Urinary bladder (tissue), 3 donors: ENCODE measurements at regions not wholly inside any gene's neighbourhood (a gene's known extent, or its start where the extent isn't known, plus 50 kb on each side); places are given as distances from the start of the nearest gene placed in this dataset.

ENCODE experiments used
- DNase-seq: peaks from one replicate; pipeline ENCODE4 v3.0.0-alpha.2; 2015; ENCODE audit errors: extremely low spot score
- H3K27ac ChIP-seq: one replicate; pipeline ENCODE4 v1.5.1; 2013; ENCODE audit warnings: low read depth, mild to moderate bottlenecking, moderate library complexity
- H3K36me3 ChIP-seq: one replicate; pipeline ENCODE4 v1.6.1; 2013; ENCODE audit warnings: mild to moderate bottlenecking, moderate library complexity; ENCODE audit not compliant: insufficient read depth
- H3K4me1 ChIP-seq: one replicate; pipeline ENCODE4 v1.6.1; 2013; ENCODE audit warnings: mild to moderate bottlenecking, moderate library complexity; ENCODE audit not compliant: insufficient read depth
- H3K4me3 ChIP-seq: one replicate; pipeline ENCODE4 v1.5.1; 2013; ENCODE audit warnings: low read depth, low read length
- WGBS: extraction: QIAGEN DNeasy Blood & Tissue Kit; methylation state at CpG from one replicate; pipeline ENCODE4 v1.1.7; 2013; 5-methylcytosine and 5-hydroxymethylcytosine counted together
- donor health status: healthy with polysubstance abuse.
- donor health status: healthy.

DNA sequence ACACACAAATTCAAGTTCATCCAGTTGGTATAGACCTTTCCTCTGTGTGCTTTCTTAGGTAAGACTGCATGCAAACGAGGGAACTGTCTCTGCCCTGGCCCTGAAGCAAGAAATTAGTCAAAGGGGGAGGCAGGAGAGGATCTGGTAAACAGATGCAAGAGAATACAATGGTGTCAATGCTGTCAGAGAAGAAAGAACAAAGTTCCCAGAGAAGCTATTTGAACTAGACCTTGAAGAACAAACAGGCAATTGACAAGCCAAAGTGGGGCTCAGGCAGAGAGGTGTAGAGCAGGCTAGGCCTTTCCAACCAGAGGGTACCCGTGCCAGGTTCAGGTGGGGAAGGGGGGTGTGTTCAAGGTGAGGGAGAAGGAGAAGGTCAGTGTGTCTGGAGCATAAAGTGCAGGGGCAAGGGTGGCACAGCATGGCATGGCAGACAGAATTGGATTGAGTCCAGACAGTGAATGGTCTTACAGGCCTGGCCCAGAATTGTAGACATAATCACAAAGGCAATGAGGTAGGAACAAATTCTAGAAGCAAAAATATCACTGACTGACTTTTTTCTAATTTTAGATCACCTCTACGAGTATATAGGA lies 95.0 kb upstream of the STARD13 start:
- no peak overlapping the region for H3K27ac ChIP-seq
- DNase-seq: no peak
- H3K4me3 ChIP-seq: no peak overlapping the region
- no peaks in the 10 kb centered on the region for H3K4me1 ChIP-seq
- WGBS: 93% methylated on average over 3 of the region's 3 CpGs
- H3K36me3 ChIP-seq: no peaks in the 10 kb centered on the region

DNA sequence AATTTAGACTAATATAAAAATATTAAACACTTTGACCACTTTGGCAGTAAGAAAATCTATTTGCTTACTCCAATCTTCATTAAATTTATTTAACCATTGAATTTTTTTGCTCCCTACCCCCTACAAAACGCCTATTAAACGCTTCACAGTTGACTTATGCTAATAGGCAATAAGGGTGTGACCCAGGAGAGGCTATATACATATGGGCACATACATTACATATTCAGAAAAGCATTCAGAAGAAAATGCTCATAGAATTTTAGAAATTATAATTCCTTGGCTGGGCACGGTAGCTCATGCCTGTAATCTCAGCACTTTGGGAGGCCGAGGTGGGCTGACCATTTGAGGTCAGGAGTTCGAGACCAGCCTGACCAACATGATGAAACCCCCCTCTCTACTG lies 95.6 kb upstream of the STARD13 start:
- 95% methylated on average over 5 of the region's 5 CpGs for WGBS
- Histone ChIP-seq H3K4me3 (no peak overlapping the region), H3K4me1 (no peaks in the 10 kb centered on the region), H3K36me3 (no peaks in the 10 kb centered on the region), H3K27ac (no peak overlapping the region)
- no peak for DNase-seq

DNA sequence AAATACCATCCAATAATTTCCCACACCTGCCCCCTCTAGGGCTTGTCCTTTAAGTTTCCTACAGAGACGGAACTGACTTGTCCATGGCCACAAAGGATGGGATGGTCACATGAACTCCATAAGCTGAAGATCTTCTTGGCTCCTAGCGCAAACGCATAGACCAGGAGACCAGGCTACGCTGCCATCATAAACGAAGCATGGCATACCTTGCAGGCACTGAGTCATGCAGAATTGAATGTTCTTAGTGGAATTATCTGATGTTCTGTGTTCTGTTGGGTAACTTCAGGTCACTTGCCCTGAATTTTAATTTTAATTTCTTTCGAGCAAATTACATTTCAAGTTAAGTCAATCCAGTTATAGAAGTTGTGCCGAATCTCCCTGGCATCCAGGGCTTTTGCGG lies 96.4 kb upstream of the STARD13 start:
- Histone ChIP-seq H3K4me1 (no peaks in the 10 kb centered on the region), H3K27ac (no peak overlapping the region), H3K4me3 (no peak overlapping the region), H3K36me3 (no peaks in the 10 kb centered on the region)
- no peak for DNase-seq
- 96% methylated on average over 8 of the region's 8 CpGs for WGBS

DNA sequence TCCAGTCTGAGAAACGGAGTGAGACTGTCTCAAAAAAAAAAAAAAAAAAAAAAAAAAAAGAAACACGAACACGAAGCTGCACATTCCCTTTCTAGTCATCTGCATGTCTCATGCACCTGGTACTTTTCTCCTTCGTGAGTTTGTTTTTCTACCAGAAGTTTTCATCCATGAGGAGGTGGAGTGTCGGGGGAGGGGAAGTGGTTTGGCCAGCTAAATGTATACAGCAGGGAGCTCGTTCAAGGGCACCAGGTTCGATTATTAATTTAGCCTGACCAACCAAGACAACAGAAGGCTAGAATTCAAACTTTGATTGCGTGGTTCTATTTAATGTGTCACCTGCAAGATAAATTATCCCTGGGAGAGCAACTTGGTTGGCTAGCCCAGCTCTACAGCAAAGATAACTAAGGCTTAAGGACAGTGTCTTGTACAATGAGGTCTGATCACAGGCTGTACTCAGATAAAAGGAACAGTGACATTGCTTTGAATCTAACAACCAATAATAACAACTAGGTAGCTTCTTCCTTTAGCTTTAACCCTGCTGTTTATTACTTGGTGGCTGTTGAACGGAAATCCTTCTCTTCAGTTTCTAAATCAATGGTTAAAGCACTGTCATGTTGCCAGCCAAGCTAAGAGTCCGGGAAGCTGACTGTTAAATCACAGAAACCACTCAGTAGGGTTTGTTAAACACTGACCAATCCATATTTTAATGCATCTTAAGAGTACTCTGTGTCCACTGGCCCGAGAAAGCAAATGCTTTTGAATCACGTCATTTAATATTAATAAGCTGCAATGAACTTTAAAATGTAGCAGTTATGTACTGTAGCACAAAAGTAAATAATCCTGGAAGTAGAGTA lies 98.4 kb upstream of the STARD13 start:
- H3K27ac ChIP-seq: no peak overlapping the region
- H3K36me3 ChIP-seq: no peaks in the 10 kb centered on the region
- WGBS: 69% methylated on average over 12 of the region's 12 CpGs
- no peaks in the 10 kb centered on the region for H3K4me1 ChIP-seq
- H3K4me3 ChIP-seq: no peak overlapping the region
- no peak for DNase-seq

DNA sequence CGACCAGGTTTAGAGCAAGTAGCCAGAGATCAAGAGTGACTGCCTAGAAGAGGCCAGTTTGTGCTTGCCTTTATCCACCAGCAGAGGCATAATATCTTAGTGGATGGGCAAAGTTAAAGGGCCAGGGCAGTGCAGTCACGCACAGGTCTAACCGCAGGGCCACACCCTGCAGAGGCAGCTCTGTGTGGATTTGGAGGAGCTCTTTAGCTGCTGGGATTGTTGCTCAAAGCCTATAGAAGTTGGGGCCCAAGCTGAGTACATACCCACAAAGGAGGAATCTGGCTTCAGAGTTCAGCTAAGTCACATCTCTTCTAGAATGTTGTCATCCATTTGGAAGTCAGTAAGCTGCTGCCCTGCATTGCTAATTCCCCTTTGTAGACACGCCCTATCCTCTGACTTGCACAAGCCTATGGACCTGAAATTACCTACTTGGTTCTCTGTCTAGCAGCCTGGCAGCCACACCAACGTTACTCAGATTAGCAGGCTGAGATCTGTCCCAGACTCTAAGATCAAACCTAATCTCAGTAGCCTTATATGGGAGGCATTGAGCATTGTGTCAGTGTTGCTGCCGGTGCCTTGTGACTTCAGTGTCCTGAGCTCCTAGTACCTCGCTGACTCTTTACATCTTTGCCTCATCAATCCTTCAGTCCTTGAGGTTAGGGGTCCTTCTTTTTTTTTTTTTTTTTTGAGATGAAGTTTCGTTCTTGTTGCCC lies 102.9 kb upstream of the STARD13 start:
- H3K27ac ChIP-seq: no peak overlapping the region
- no peak for DNase-seq
- no peaks in the 10 kb centered on the region for H3K36me3 ChIP-seq
- H3K4me3 ChIP-seq: no peak overlapping the region
- whole genome bisulfite sequencing: 78% methylated on average over 8 of the region's 8 CpGs
- no peaks in the 10 kb centered on the region for H3K4me1 ChIP-seq

DNA sequence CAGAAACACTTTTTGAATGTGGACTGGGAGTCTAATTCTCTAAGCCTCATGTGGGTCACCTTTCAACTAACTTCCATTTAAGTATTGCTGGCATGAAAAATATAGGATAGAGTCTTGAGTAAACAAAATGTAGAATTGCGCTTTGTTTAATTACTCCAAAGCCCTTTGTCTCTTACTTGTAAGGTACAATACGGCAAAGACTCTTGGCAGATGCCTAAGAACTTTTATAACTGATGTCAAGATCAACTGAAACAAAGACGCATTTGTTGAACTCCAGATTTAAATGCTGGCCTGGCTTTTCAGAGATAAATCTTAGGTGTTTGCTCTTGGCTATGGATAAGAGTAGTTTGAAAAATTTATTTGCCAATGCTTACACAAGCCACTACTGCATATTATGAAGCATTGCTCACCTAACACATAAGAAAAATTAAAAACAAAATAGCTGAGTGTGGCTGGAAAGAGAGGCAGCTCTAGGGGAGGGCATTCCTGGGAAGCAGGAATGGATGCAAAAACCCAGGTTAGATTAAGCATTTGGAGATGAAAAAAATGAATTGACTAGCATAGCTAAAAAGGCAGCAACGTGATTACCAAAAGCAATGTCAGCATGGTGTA lies 107.3 kb upstream of the STARD13 start:
- 59% methylated on average over 4 of the region's 4 CpGs for WGBS
- H3K4me1 ChIP-seq: no peaks in the 10 kb centered on the region
- DNase-seq: no peak
- no peaks in the 10 kb centered on the region for H3K36me3 ChIP-seq
- H3K27ac ChIP-seq: no peak overlapping the region
- no peak overlapping the region for H3K4me3 ChIP-seq

DNA sequence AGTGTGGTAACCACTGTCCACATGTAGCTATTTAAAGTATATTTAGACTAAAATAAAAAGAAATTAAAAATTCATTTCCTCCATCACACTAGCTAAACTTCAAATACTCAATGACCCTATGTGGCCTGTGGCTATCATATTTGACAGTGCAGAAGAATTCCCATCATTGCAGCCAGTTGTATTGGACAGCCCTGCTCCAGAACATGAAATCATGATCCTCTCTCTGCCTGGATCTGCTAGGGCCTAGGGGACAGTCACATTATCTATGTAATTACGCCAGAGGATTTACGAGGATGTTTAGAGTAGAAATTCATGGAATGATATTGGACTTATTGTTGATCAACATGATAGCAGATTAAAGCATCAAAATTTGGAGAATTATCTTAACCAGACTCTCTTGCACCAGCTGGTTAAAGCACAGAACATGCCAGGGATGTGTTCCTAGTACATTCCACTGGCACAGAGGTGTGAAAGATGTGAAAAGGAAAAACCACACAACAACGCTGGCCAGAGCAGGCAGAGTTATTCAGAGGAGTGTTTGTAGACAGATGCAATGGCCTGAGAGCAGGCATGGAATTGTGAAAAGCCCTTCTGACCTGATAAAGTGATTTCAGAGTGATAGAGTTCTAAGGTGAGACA lies 108.9 kb upstream of the STARD13 start:
- Histone ChIP-seq H3K4me1 (no peaks in the 10 kb centered on the region), H3K27ac (no peak overlapping the region), H3K36me3 (no peaks in the 10 kb centered on the region), H3K4me3 (no peak overlapping the region)
- DNase-seq: no peak
- WGBS: 54% methylated on average over 3 of the region's 3 CpGs

DNA sequence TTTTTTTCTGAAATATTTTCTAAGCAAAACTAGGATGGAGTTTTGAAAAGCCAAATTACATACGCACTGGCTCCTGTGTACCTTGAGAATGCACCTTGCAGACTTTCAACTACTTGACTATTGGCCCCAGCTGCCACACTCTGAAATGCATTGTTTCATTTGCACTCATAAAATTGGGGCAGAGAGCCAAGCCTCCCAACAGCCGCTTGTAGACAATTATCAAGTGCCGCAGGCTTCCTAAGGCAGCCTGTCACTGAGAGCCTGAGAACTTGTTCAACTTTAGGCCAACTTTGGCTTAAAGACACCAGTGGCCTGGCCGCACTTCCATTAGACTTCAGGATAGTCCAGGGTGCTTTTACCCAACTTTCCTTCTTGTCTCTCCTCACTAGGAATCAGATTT lies 115.7 kb upstream of the STARD13 start:
- no peak overlapping the region for H3K27ac ChIP-seq
- DNase-seq: no peak

DNA sequence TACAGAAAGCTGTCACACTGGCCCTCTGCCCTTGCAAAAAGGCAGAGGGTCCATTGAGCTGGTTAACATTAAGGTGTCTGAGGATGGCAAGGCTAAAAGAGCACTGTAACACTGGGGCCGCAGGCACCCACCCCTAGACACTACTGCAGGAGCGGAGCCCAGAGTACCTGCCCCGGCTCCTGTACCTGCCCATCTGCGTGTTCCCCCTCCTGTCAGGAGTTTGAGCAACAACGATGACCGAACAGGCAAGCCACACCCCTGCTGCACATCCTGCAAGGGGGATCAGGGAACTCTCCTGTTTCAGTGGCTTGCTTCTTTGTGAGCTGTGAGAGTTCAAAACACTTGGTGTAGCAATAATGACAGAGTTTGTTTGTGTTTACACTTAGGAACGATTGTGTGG lies 117.4 kb upstream of the STARD13 start:
- no peak for DNase-seq
- no peak overlapping the region for H3K27ac ChIP-seq
- no peaks in the 10 kb centered on the region for H3K36me3 ChIP-seq
- 83% methylated on average over 7 of the region's 7 CpGs for WGBS
- no peak overlapping the region for H3K4me3 ChIP-seq
- H3K4me1 ChIP-seq: no peaks in the 10 kb centered on the region

More for the DNA sequence above, 115.7 kb upstream of the STARD13 start:
- Histone ChIP-seq H3K4me3 (no peak overlapping the region), H3K4me1 (no peaks in the 10 kb centered on the region), H3K36me3 (no peaks in the 10 kb centered on the region)
- WGBS: 42% methylated on average over 4 of the region's 4 CpGs

DNA sequence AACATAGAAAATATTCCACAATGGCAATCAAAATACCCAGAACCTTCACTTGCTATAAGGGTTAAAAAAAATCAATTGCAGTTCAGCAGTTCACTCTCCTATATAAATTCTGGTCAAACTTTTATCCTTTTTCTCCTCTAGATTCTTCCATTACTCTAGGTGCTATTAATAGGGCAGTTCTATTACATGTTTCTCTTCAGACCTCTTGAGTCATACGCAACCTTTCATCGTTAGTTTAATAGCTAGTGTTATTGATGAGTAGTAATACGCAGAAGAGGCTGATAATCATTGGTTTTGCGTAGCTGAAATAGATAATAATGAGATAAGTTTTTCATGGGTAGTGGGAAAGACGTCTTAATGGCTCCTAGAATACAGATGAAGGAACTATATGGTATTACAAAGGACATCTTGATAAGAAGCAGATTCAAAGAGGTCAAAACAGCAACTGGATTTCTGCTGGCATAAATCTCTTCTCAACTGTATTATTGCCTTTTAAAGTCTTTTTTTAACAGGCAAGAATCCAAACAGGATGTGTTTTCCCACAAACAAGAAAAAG lies 118.3 kb upstream of the STARD13 start:
- Histone ChIP-seq H3K36me3 (no peaks in the 10 kb centered on the region), H3K4me1 (no peaks in the 10 kb centered on the region), H3K27ac (no peak overlapping the region), H3K4me3 (no peak overlapping the region)
- DNase-seq: no peak
- WGBS: 71% methylated on average over 5 of the region's 5 CpGs

DNA sequence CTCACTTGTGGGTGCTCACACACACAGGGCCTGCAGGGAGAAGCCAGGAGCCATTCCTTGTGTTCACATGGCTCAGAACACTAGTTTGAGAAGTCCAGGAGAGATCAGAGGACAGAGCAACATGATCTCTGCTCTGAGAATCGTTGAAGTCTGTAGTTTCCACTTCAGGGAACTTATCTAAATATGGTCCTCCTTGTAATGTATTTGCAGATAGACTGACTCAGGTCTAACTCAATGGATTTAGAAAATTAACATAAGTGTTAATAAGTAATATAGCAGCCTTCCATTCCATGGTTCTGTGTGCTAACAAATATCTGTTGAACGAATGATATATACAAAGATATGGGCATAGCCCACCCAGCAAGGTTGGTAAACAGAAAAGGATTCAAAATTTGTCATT lies 119.8 kb upstream of the STARD13 start:
- WGBS: 79% methylated on average over 2 of the region's 2 CpGs
- Histone ChIP-seq H3K4me1 (no peaks in the 10 kb centered on the region), H3K27ac (no peak overlapping the region), H3K4me3 (no peak overlapping the region), H3K36me3 (no peaks in the 10 kb centered on the region)
- DNase-seq: no peak

DNA sequence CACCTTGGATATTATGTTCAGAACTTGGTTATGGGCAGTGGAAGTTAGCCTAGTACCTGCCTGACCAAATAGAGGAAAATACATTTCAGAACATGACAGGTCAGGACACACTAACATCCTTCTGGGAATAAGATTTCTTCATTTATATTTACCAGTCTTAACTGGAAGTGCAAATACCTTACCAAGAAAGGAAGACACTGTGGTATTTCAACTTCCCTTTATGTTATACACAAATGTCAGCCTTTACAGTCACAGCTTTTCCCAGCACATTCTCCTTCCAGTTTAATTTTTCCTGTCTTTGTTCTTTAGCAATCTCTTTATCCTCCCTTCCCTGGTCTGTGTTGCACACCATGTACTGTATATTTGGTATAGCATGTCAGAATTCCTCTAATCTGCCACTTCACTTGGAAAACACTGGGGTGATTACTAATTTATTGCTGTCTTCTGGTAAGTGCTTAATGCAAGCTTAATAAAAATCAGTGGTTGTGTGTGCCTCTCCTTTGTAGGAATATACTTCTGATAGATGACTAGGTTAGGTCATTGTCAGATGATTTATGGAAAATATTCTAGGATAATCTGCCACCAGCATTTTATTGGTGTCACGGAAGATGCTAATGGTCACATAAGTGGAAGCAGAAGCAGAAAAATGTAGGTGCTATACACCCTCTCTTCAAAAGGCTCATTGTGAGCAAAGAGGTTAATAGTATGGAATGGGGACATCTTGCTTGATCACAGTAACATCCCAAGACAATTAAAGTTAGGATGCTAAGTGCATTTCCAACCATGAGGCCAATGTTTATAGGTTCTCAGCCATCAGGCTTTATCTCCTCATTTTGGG lies 124.3 kb upstream of the STARD13 start:
- no peak overlapping the region for H3K4me3 ChIP-seq
- H3K27ac ChIP-seq: no peak overlapping the region
- no peaks in the 10 kb centered on the region for H3K36me3 ChIP-seq
- H3K4me1 ChIP-seq: no peaks in the 10 kb centered on the region
- WGBS: 80% methylated on average over 1 of the region's 1 CpG
- no peak for DNase-seq
